Panc1 (cell line): ENCODE measurements at regions not wholly inside any gene's neighbourhood (a gene's known extent, or its start where the extent isn't known, plus 50 kb on each side); places are given as distances from the start of the nearest gene placed in this dataset.

Experiments
- CTCF ChIP-seq: fragments of 450-650 bp; IDR thresholded peaks from 2 replicates; pipeline ENCODE4 v1.5.1; 2017; ENCODE audit warnings: mild to moderate bottlenecking
- POLR2AphosphoS5 ChIP-seq: IDR thresholded peaks from 2 replicates; pipeline ENCODE4 v1.6.1; 2012; ENCODE audit warnings: mild to moderate bottlenecking, low read depth, low read length, moderate library complexity
- TF ChIP-seq, protein P1 (sequence below), 2 experiments: IDR thresholded peaks; 2 replicates each; pipeline ENCODE4 v1.6.1; 2011 to 2012; ENCODE audit warnings: low read depth in 2 of 2, control low read depth in 1 of 2, low read length in 1 of 2, mild to moderate bottlenecking in 1 of 2, moderate library complexity in 1 of 2; ENCODE audit not compliant: insufficient read depth in 1 of 2

DNA sequence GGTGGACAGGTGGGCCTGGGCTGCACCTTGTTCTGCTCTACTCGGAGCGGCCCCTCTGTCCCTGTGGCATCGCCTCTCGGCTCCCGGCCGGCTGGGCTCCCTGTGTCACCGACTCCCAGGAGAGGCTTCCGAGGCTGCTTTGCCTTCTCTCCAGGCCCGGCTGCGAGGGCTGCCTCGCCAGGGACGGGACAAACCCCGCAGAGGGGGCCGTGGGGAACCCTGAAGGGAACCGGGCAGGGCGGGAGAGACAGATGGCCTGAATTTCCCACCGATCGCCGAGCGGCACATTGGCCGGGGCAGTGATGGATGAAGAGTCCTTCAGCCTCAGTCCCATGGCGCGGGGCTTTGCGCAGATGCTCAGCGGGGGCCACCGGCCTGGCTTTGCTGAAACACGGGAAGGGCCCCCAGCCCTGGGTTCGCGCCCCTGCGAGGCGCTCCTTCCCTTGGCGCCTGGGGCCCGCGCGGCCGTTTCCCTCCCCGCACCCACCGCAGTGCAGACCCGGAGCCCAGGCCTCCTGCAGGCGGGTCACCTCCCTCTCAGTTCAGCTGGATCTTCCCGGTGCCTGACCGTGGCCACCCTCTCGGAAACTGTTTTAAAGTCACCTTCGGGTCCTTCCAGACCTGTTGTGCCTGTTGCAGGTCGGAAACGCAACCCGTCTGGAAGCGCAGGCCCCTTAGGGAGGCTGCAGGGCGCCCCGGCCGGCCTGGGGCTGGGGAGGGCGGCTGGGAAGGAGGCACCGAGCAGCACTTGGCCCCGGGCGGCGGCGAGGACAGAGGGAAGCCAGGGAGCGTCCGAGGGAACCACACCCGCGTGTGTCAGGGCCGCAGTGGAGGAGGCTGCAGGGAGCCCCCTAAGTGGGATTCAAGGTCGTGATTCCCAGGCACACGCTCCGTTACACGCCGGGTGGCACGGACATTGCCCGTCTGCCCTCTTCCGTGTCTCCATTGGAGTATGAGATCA lies 341.9 kb upstream of the SALL3 start:
- TF ChIP-seq CTCF = no peak
- TF ChIP-seq, protein P1, sequence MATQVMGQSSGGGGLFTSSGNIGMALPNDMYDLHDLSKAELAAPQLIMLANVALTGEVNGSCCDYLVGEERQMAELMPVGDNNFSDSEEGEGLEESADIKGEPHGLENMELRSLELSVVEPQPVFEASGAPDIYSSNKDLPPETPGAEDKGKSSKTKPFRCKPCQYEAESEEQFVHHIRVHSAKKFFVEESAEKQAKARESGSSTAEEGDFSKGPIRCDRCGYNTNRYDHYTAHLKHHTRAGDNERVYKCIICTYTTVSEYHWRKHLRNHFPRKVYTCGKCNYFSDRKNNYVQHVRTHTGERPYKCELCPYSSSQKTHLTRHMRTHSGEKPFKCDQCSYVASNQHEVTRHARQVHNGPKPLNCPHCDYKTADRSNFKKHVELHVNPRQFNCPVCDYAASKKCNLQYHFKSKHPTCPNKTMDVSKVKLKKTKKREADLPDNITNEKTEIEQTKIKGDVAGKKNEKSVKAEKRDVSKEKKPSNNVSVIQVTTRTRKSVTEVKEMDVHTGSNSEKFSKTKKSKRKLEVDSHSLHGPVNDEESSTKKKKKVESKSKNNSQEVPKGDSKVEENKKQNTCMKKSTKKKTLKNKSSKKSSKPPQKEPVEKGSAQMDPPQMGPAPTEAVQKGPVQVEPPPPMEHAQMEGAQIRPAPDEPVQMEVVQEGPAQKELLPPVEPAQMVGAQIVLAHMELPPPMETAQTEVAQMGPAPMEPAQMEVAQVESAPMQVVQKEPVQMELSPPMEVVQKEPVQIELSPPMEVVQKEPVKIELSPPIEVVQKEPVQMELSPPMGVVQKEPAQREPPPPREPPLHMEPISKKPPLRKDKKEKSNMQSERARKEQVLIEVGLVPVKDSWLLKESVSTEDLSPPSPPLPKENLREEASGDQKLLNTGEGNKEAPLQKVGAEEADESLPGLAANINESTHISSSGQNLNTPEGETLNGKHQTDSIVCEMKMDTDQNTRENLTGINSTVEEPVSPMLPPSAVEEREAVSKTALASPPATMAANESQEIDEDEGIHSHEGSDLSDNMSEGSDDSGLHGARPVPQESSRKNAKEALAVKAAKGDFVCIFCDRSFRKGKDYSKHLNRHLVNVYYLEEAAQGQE (IDR thresholded peaks at IDR 0.05; ENCODE audit: insufficient read depth in 1 of 2, low read depth in 2 of 2, low read length in 1 of 2) = no peak
- no peak for TF ChIP-seq POLR2AphosphoS5
